HCT116 (cell line): ENCODE measurements at regions not wholly inside any gene's neighbourhood (a gene's known extent, or its start where the extent isn't known, plus 50 kb on each side); places are given as distances from the start of the nearest gene placed in this dataset.

Experiments used
- ATAC-seq: fragments of 200-7000 bp; cut with Tn5 transposase; 2 replicates; pipeline ENCODE4 v1.9.1; 2020; ENCODE audit warnings: mild to moderate bottlenecking, moderate library complexity
- BruUV-seq: library from RNA; stranded (reverse); fragments of 400-500 nt; replicated peaks from 2 replicates; lab custom pipeline; 2021; lab: Mats Ljungman, UMichigan
- CTCF ChIA-PET: fragments of 300-600 bp; sonication (Branson Sonifier 250); formaldehyde crosslinking; loops from one replicate; lab custom pipeline; 2021; ENCODE audit warnings: antibody characterized with exemption; lab: Charles Lee
- POLR2A ChIA-PET: fragments of 300-600, 350-600 bp; sonication (Branson Sonifier 250); formaldehyde crosslinking; loops from one replicate; lab custom pipeline; 2021; ENCODE audit warnings: antibody characterized with exemption; lab: Charles Lee
- RAD21 ChIA-PET, 2 experiments: fragments of 300-600 bp; sonication (Branson Sonifier 250); formaldehyde crosslinking; loops; one replicate each; lab custom pipeline; 2023; ENCODE audit warnings: low total read pairs in 2 of 2; ENCODE audit not compliant: uncharacterized antibody in 2 of 2, unreplicated experiment in 2 of 2, low non-redundant PET in 1 of 2; lab: Charles Lee
- DNase-seq: peaks from one replicate; pipeline ENCODE4 v3.0.0-alpha.2; 2010; ENCODE audit warnings: low read depth, low spot score
- H2AFZ ChIP-seq: fragments of 200-600 bp; shearing (Covaris generic), sonication (generic); 2 replicates; pipeline ENCODE4 v1.6.1; 2017; ENCODE audit warnings: low read depth, mixed run types, mixed read lengths, antibody characterized with exemption, low read length; ENCODE audit not compliant: poor library complexity, severe bottlenecking
- H3K27ac ChIP-seq: 2 replicates; pipeline ENCODE4 v1.5.1; 2012; ENCODE audit warnings: low read depth, low read length
- H3K27me3 ChIP-seq: fragments of 200-600 bp; sonication (generic); 2 replicates; pipeline ENCODE4 v1.6.1; 2016; ENCODE audit warnings: mixed run types, low read length, mixed read lengths; ENCODE audit not compliant: insufficient read depth
- H3K36me3 ChIP-seq, 2 experiments: fragments of 200-500 bp in 1 of 2; fragments of 200-600 bp in 1 of 2; sonication (Bioruptor generic) in 1 of 2; sonication (generic) in 1 of 2; 2 replicates each; pipeline versions ENCODE4 v1.5.1 to v1.6.1; 2014 to 2016; ENCODE audit warnings: low read length in 2 of 2, inconsistent platforms in 1 of 2, mixed read lengths in 1 of 2, mixed run types in 1 of 2; ENCODE audit not compliant: insufficient read depth in 2 of 2, control insufficient read depth in 1 of 2
- H3K4me1 ChIP-seq, 2 experiments: fragments of 200-600 bp in 1 of 2; sonication (generic) in 1 of 2; 2 replicates each; pipeline versions ENCODE4 v1.5.1 to v1.6.1; 2012 to 2017; ENCODE audit warnings: low read length in 2 of 2, inconsistent platforms in 1 of 2, mild to moderate bottlenecking in 1 of 2, mixed read lengths in 1 of 2, mixed run types in 1 of 2, moderate library complexity in 1 of 2; ENCODE audit not compliant: insufficient read depth in 2 of 2, control insufficient read depth in 1 of 2
- H3K4me2 ChIP-seq: fragments of 200-600 bp; sonication (generic); 2 replicates; pipeline ENCODE4 v1.6.1; 2017; ENCODE audit warnings: mixed run types, low read length, mixed read lengths
- H3K4me3 ChIP-seq, 2 experiments: fragments of 200-600 bp in 1 of 2; sonication (generic) in 1 of 2; replicated peaks in 1 of 2; 2 replicates each; pipeline ENCODE4 v1.5.1; 2011 to 2016; ENCODE audit warnings: low read length in 2 of 2, control low read depth in 1 of 2, low read depth in 1 of 2, mild to moderate bottlenecking in 1 of 2, mixed read lengths in 1 of 2, mixed run types in 1 of 2
- H3K79me2 ChIP-seq: fragments of 200-600 bp; sonication (generic); 2 replicates; pipeline ENCODE4 v1.6.1; 2017; ENCODE audit warnings: mild to moderate bottlenecking, mixed run types, low read length, moderate library complexity, mixed read lengths; ENCODE audit not compliant: insufficient read depth
- H3K9ac ChIP-seq: fragments of 200-600 bp; sonication (generic); 2 replicates; pipeline ENCODE4 v1.6.1; 2016; ENCODE audit warnings: low read length, mixed read lengths
- H3K9me2 ChIP-seq: fragments of 200-600 bp; sonication (generic), shearing (Covaris generic); 2 replicates; pipeline ENCODE4 v1.6.1; 2017; ENCODE audit warnings: mixed run types, mild to moderate bottlenecking, moderate library complexity; ENCODE audit not compliant: insufficient read depth
- H3K9me3 ChIP-seq, 2 experiments: fragments of 200-500 bp in 1 of 2; fragments of 200-600 bp in 1 of 2; sonication (Bioruptor generic) in 1 of 2; sonication (generic) in 1 of 2; 2 replicates each; pipeline ENCODE4 v1.6.1; 2014 to 2017; ENCODE audit warnings: low read length in 2 of 2, mixed read lengths in 2 of 2, inconsistent platforms in 1 of 2, low read depth in 1 of 2, mild to moderate bottlenecking in 1 of 2, mixed run types in 1 of 2, moderate library complexity in 1 of 2; ENCODE audit not compliant: control insufficient read depth in 1 of 2, insufficient read depth in 1 of 2
- H4K20me1 ChIP-seq: fragments of 200-600 bp; sonication (generic), shearing (Covaris generic); 2 replicates; pipeline ENCODE4 v1.6.1; 2017; ENCODE audit warnings: mixed run types, mild to moderate bottlenecking, moderate library complexity; ENCODE audit not compliant: insufficient read depth
- CEBPB ChIP-seq: IDR thresholded peaks from 2 replicates; pipeline ENCODE4 v1.6.1; 2012; ENCODE audit warnings: low read depth
- EGR1 ChIP-seq: IDR thresholded peaks from 2 replicates; pipeline ENCODE4 v1.6.1; 2012; ENCODE audit warnings: low read depth
- ELF1 ChIP-seq: IDR thresholded peaks from 2 replicates; pipeline ENCODE4 v1.6.1; 2012; ENCODE audit warnings: low read depth, borderline replicate concordance
- EZH2 ChIP-seq: fragments of 200-600 bp; sonication (generic); IDR thresholded peaks from 2 replicates; pipeline ENCODE4 v1.6.1; 2017; ENCODE audit warnings: antibody characterized with exemption, mixed run types
- FOSL1 ChIP-seq: IDR thresholded peaks from 2 replicates; pipeline ENCODE4 v1.6.1; 2012; ENCODE audit warnings: low read depth
- JUND ChIP-seq: IDR thresholded peaks from 2 replicates; pipeline ENCODE4 v1.6.1; 2012
- POLR2A ChIP-seq: IDR thresholded peaks from 2 replicates; pipeline ENCODE4 v1.7.0; 2011; ENCODE audit warnings: borderline replicate concordance; ENCODE audit not compliant: insufficient read depth, insufficient read length; ENCODE audit errors: extremely low read depth
- POLR2AphosphoS5 ChIP-seq: IDR thresholded peaks from 2 replicates; pipeline ENCODE4 v1.6.1; 2011; ENCODE audit warnings: mild to moderate bottlenecking, low read depth, low read length, moderate library complexity
- RAD21 ChIP-seq: IDR thresholded peaks from 2 replicates; pipeline ENCODE4 v1.6.1; 2012; ENCODE audit warnings: low read depth, mild to moderate bottlenecking
- SRF ChIP-seq: IDR thresholded peaks from 2 replicates; pipeline ENCODE4 v1.6.1; 2012; ENCODE audit warnings: low read depth
- TCF7L2 ChIP-seq: IDR thresholded peaks from 2 replicates; pipeline ENCODE4 v1.7.0; 2011; ENCODE audit warnings: borderline replicate concordance, inconsistent platforms; ENCODE audit not compliant: insufficient read depth, insufficient read length; ENCODE audit errors: extremely low read depth
- YY1 ChIP-seq: IDR thresholded peaks from 2 replicates; pipeline ENCODE4 v1.6.1; 2011; ENCODE audit warnings: low read length, low read depth, moderate library complexity, mild to moderate bottlenecking; ENCODE audit not compliant: insufficient replicate concordance; ENCODE audit errors: extremely low read depth
- ZNF274 ChIP-seq: fragments of 200-500 bp; sonication (Bioruptor generic); IDR thresholded peaks from 2 replicates; pipeline ENCODE4 v1.6.1; 2014; ENCODE audit warnings: mild to moderate bottlenecking, low read depth, low read length, inconsistent platforms
- intact Hi-C: fragments of 100-400 bp; cut with micrococcal nuclease; formaldehyde crosslinking; loops from 2 replicates; pipeline ENCODE4 v1.10.0; 2022
- TF ChIP-seq, protein P1 (sequence below), 3 experiments: fragments of 200-600 bp in 1 of 3; sonication (generic) in 1 of 3; IDR thresholded peaks in 2 of 3; conservative IDR thresholded peaks in 1 of 3; 2 replicates each; pipeline ENCODE4 v1.5.1; 2012 to 2017; ENCODE audit warnings: low read depth in 2 of 3, low read length in 2 of 3, antibody characterized with exemption in 1 of 3, borderline replicate concordance in 1 of 3, control low read depth in 1 of 3, mild to moderate bottlenecking in 1 of 3, mixed read lengths in 1 of 3, mixed run types in 1 of 3, moderate library complexity in 1 of 3; ENCODE audit not compliant: insufficient read depth in 1 of 3

GRCh38 chr17:77696151-77696720 is 262.3 kb upstream of the TNRC6C start:
- Histone ChIP-seq H2AFZ (no peak overlapping the region), H3K9me3 (no peaks in the 10 kb centered on the region), H3K4me2 (no peak overlapping the region), H3K36me3 (no peaks in the 10 kb centered on the region), H3K4me1 (no peaks in the 10 kb centered on the region), H3K4me3 (no peak overlapping the region), H3K79me2 (no peaks in the 10 kb centered on the region), H3K9me2 (no peaks in the 10 kb centered on the region), H4K20me1 (no peaks in the 10 kb centered on the region), H3K9ac (no peak overlapping the region), H3K27me3 (peaks cover 41% of the 10 kb centered on the region; the same call in 1 of the 2 replicates), H3K27ac (no peak overlapping the region)
- TF ChIP-seq ELF1 (no peak), FOSL1 (no peak), ZNF274 (no peak), TCF7L2 (no peak), CEBPB (no peak), JUND (no peak), RAD21 (no peak), POLR2AphosphoS5 (no peak), EZH2 (no peak), POLR2A (no peak), EGR1 (no peak), SRF (no peak), YY1 (no peak)
- TF ChIP-seq, protein P1, sequence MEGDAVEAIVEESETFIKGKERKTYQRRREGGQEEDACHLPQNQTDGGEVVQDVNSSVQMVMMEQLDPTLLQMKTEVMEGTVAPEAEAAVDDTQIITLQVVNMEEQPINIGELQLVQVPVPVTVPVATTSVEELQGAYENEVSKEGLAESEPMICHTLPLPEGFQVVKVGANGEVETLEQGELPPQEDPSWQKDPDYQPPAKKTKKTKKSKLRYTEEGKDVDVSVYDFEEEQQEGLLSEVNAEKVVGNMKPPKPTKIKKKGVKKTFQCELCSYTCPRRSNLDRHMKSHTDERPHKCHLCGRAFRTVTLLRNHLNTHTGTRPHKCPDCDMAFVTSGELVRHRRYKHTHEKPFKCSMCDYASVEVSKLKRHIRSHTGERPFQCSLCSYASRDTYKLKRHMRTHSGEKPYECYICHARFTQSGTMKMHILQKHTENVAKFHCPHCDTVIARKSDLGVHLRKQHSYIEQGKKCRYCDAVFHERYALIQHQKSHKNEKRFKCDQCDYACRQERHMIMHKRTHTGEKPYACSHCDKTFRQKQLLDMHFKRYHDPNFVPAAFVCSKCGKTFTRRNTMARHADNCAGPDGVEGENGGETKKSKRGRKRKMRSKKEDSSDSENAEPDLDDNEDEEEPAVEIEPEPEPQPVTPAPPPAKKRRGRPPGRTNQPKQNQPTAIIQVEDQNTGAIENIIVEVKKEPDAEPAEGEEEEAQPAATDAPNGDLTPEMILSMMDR (IDR thresholded peaks at IDR 0.05 in 2 of 3, conservative IDR thresholded peaks at IDR 0.05 in 1 of 3; ENCODE audit: borderline replicate concordance in 1 of 3, insufficient read depth in 1 of 3, low read depth in 2 of 3, low read length in 2 of 3): no peak
- no peak for ATAC-seq
- intact Hi-C loops: no loop called here
- POLR2A ChIA-PET: no interaction called here
- CTCF ChIA-PET: no interaction called here
- RAD21 ChIA-PET: no interaction called here
- BruUV-seq: no TSS peak
- DNase-seq: no peak
